HL-60 (cell line): ENCODE measurements at regions not wholly inside any gene's neighbourhood (a gene's known extent, or its start where the extent isn't known, plus 50 kb on each side); places are given as distances from the start of the nearest gene placed in this dataset.
"Not testable (repeated sequence)": the region's sequence is repeated elsewhere in the genome, so short reads cannot be mapped to it uniquely, and the experiment has no call there.

Experiments
- CTCF ChIP-seq: IDR thresholded peaks from one replicate; pipeline ENCODE4 v1.5.1; 2011; ENCODE audit warnings: low read length, control low read depth, inconsistent platforms; ENCODE audit not compliant: insufficient read depth
- GABPA ChIP-seq: IDR thresholded peaks from 2 replicates; pipeline ENCODE4 v1.6.1; 2012; ENCODE audit warnings: low read depth
- POLR2AphosphoS5 ChIP-seq: IDR thresholded peaks from 2 replicates; pipeline ENCODE4 v1.6.1; 2012; ENCODE audit warnings: low read depth
- REST ChIP-seq: IDR thresholded peaks from 2 replicates; pipeline ENCODE4 v1.6.1; 2012; ENCODE audit warnings: low read depth; ENCODE audit not compliant: insufficient replicate concordance
- SPI1 ChIP-seq: IDR thresholded peaks from 2 replicates; pipeline ENCODE4 v1.6.1; 2012; ENCODE audit warnings: low read depth, mild to moderate bottlenecking, borderline replicate concordance

GRCh38 chr9:65456991-65457390 lies 172.0 kb upstream of the FOXD4L5 start:
- TF ChIP-seq CTCF, POLR2AphosphoS5, GABPA, REST, SPI1: not testable (repeated sequence)
